ENCODE measurements at regions not wholly inside any gene's neighbourhood (a gene's known extent, or its start where the extent isn't known, plus 50 kb on each side); places are given as distances from the start of the nearest gene placed in this dataset.

- TF ChIP-seq CTCF (IDR thresholded peaks at IDR 0.05; ENCODE audit: borderline replicate concordance, extremely low read depth, low read length, poor library complexity, severe bottlenecking) (no peak), EZH2 (IDR thresholded peaks at IDR 0.05; ENCODE audit: borderline replicate concordance, low read depth, low read length, severe bottlenecking) (no peak)
Observed at GRCh38 chr5:162377895-162378294, 310.3 kb downstream of the GABRG2 start.

Data from DND-41 (cell line).